ENCODE measurements at regions not wholly inside any gene's neighbourhood (a gene's known extent, or its start where the extent isn't known, plus 50 kb on each side); places are given as distances from the start of the nearest gene placed in this dataset.
"Not testable (repeated sequence)": the region's sequence is repeated elsewhere in the genome, so short reads cannot be mapped to it uniquely, and the experiment has no call there.

DNA sequence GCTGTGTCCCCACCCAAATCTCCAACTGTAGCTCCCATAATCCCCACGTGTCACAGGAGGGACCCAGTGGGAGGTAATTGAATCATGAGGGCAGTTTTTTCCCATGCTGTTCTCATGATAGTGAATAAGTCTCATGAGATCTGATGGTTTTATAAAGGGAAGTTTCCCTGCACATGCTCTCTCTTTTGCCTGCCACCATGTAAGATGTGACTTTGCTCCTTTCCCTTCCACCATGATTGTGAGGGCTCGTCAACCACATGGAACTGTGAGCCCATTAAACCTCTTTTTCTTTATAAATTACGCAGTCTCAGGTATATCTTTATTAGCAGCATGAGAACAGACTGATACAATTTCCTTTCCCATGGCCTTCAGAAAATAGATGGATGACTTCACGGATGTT lies 76.8 kb upstream of the ATP8B1 start:
- not testable (repeated sequence) for DNase-seq

DNA sequence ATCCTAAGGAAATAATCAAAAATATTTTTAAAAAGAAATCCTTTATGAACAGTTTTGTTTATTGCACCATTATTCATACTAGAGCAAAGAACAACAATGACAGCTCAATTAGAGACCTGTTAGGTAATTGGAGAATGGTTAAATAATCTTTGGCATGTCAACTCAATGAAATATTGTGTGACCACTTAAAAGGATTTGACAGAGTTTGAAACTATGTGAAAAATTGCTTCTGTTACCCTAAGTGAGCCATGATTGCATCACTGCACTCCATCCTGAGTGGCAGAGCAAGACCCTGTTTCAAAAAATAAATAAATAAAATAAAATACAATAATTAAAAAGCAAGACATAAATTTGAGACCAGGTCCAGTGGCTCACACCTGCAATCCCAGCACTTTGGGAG lies 66.1 kb upstream of the ATP8B1 start:
- no peak for DNase-seq

DNA sequence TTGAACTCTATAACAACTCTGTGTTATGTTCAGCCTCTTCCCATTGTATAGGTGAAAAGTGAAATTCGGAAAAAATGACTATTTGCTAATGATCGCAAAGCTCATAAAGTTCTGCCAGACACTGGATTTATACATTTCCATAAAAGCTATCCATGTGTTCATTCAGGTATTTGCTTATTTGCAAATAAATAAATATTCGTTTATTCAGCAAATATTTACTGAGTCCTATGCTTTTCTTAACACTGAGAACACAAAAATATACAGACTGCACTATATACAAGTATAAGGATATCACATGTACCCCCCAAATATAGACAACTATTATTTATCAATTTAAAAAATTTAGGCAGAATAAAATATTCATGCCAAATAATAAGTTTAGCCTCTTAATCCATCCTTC lies 63.2 kb upstream of the ATP8B1 start:
- DNase-seq, result no peak

DNA sequence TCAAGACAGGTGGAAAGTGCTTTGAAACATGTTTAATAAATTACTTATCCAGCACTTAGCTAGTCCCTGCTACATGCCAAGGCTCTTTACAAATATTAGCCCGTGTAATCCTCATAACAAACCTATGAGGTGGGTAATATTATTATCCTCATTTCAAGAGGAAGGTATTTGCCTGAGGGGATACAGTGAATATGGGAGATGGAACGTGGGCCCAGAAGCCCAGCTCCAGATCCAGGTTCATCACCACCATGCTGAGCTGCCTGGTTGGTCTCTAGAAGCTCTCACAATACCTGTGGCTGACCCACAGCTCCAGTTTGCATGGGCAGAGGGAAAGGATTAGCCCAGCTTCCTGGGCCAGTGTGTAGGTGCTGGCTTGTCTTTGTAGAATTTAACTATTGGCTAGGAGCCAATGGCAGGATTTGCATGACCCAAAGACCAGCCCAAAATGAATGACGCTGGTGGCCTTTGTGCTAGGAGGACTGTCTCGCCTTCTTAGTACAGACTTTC lies 61.6 kb upstream of the ATP8B1 start:
- no peak for DNase-seq

DNA sequence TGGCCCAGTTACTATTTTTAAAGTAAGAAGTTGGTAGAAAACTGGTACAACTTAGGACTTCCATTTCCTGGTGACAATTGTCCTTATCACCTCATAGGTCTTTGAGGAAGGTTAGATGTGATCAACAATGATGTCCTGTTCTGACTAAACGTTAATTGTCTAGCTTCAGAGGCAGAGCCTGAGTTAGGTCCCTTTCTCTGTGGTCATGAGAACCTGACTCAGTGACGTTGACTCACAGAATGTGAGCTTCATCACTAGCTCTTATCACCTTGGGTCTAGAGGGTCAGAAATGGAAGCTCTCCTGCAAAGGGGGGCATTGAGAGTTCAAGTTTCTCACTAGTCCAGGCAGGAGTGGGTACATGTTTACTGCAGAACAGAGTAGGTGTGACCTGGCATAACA lies 60.6 kb upstream of the ATP8B1 start:
- no peak for DNase-seq

DNA sequence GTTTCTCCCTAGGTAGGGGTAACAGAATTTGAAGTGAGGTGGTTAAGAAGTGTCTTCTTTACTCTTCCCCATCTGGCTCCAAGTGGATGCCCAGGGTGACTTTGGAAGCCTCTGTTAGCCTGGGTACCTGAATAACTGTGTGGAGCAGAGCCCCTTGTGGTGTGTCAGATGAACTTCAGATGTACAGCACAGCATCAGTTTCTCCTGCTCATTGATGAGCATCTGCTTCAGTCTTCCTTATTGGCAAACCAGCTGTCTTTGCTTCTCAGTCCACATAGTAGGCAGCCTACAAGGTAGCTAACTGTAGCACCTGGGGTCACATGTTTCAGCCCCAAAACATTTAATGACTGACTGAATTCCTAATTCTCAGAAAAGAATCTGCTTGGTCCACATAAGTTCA lies 56.2 kb upstream of the ATP8B1 start:
- DNase-seq, result no peak

DNA sequence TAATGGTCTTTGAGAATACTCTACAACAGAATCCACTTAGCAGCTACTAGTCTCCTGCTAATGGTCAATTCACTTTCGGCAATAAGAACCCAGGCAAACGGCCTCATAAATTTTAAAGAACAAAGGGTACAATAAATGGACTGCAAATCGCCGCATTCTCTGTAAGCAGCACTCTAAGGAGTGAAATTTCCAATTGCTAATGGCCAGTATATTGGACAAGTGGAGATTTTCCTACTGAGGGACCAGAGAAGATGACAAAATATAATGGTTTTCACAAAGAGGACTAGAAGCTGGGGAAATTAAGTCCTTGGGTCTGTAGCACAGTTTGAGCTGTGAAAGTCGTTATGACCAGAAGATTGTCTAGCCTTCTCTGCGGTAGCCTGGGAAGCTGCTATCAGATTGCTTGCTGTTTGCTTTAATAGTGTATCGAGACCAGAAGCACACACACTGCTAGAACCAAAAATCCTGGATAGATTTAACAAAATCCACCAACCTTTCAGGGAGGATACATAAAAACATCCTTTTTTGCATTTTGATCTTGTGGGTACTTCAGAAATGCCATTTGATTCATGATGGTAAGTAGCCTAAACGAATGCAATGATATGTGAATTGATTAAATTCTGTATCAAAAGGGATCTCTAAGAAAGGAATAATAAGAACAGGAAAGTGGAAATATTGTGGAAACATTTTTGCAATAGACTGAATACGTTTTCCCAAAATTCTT lies 53.6 kb upstream of the ATP8B1 start:
- no peak for DNase-seq

DNA sequence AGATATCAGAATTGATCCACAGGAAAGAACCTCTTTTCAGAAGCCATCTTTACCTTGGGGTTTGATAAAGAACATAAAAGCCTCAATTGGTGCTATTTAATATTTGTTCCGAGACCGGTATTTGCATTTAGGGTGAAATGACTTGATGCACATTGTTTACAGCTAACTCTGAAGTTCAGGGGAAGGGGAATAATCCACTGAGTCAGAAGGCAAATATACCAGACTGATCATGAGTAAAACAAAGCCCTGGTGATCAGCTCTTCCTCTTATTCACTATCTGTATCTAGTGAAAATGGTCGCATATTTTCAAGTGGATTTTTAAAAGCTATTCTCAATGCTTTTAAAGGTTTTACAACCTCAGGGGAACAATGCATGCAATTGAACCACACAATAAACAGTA lies 53.0 kb upstream of the ATP8B1 start:
- DNase-seq, result no peak

DNA sequence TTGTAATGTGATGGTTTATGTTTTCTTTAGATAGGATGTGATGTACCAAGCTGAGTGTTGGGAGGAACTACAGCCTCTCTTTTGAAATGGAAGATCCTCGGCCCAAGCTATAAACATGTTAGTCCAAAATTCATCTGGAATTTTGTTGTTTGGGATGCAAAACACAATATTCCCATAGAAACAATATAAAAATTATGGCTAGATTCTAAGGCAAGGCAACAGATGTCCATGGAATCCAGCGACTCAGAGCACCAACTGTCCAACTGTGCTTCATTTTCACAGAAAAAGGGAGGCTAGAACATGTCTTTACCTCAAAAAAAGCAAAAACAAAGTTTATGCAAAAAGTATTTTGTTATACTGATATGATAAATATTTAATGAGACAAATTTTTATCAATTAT lies 52.4 kb upstream of the ATP8B1 start:
- DNase-seq, result no peak

DNA sequence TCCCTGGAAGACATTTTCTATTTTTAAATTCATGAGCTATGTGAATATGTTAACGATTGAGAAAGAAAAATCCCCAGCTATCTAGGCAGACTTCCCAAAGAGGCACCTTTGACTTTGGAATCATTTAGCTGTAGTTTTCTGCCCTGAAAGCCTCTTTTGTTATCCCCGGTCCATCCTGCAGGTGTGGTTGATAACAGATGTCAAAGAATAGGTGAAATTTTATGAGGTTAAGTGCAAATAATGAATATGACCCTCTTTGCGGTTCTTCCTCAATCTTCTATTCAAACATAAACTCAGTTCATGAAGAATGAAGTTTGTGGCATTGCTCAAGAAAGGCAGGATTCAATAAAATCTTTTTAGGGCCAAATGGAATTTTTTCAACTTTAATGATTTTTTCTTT lies 51.6 kb upstream of the ATP8B1 start:
- DNase-seq, result no peak

DNA sequence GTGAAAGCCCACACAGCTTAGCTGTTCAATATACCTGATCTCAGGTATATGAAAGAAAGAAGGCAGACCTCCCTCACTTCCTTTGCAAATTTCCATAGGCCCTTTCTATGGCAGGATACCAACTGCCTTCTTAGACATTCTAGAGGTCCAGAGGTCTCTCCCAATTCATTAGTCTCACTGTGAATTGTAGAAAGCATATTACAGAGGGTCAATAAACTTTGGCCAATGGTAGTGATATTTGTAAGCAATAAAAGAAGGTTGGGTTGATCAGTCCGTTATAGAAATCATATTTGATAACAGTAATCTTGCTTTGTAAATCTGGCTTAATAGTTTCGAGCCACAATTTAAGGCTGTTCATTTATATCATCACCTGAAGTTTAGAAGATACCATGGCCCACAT lies 50.7 kb upstream of the ATP8B1 start:
- DNase-seq, result no peak

DNA sequence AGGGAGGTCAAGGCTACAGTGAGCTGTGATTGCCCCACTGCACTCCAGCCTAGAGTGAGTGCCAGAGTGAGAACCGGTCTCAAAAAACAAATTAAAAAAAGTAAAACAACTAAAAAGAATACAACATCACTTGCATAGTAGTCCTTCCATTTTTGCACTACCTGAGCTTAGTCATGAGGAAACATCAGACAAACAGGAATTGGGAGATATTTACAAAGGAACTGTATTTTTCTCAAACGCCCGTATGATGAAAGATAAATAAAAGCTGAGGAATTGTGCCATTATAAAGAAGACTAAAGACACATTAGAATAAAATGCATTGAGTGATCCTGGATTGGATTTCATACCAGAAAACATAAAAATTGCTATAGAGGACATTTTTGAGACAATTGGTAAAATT lies 50.0 kb upstream of the ATP8B1 start:
- DNase-seq, result no peak
